ENCODE measurements at regions not wholly inside any gene's neighbourhood (a gene's known extent, or its start where the extent isn't known, plus 50 kb on each side); places are given as distances from the start of the nearest gene placed in this dataset.
"Not testable (repeated sequence)": the region's sequence is repeated elsewhere in the genome, so short reads cannot be mapped to it uniquely, and the experiment has no call there.

DNA sequence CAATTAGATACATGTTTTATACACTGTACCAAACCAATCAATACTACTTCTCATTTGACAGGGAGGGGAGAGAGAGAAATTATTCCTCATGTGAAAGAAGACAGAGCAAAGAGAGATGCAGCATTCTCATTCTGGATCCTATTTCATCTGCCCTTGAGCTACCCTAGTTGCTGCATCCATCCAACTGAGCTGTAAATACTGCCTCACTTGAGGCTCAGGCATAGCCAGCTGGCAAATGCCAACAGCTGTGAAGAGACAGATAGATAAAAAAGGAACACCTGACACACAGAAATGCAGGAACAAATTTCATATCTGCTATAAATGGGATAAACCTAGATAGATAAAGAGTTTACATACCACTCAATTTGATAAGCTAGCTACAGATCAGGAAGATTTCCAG lies 684.1 kb downstream of the CDY1 start:
- not testable (repeated sequence) for H4K12ac ChIP-seq (ENCODE audit: low read depth, low read length); H3K4ac ChIP-seq (ENCODE audit: low read depth, low read length); H3K18ac ChIP-seq (ENCODE audit: low read length); H2BK5ac ChIP-seq (ENCODE audit: low read depth, low read length, poor library complexity); H3K9me3 ChIP-seq (ENCODE audit: insufficient read depth, low read depth, low read length); H4K8ac ChIP-seq (ENCODE audit: low read depth, low read length); H3K4me1 ChIP-seq (ENCODE audit: control insufficient read depth in 1 of 2, insufficient read depth in 2 of 2, low read length in 2 of 2); H3K79me1 ChIP-seq (ENCODE audit: low read length); H3K14ac ChIP-seq (ENCODE audit: low read length); H3K4me2 ChIP-seq (ENCODE audit: low read length); H2BK12ac ChIP-seq (ENCODE audit: low read length); H3K79me2 ChIP-seq (ENCODE audit: control insufficient read depth, insufficient read depth, low read length, poor library complexity); H3K27ac ChIP-seq (ENCODE audit: low read depth, low read length); H2BK120ac ChIP-seq (ENCODE audit: insufficient read depth, low read length, poor library complexity); H3K27me3 ChIP-seq (ENCODE audit: insufficient read depth, low read length); H4K91ac ChIP-seq (ENCODE audit: low read depth, low read length); H2AK5ac ChIP-seq (ENCODE audit: low read length); H3K4me3 ChIP-seq (ENCODE audit: low read depth, low read length); H3K36me3 ChIP-seq (ENCODE audit: control insufficient read depth in 1 of 2, insufficient read depth in 2 of 2, low read length in 2 of 2); DNase-seq; H3K23ac ChIP-seq (ENCODE audit: low read length); H2AFZ ChIP-seq (ENCODE audit: insufficient read depth, low read length, poor library complexity); H3K9ac ChIP-seq (ENCODE audit: low read length)

GRCh38 chrY:26306630-26307385 lies 684.9 kb downstream of the CDY1 start:
- H3K36me3 ChIP-seq (ENCODE audit: control insufficient read depth in 1 of 2, insufficient read depth in 2 of 2, low read length in 2 of 2); H2BK120ac ChIP-seq (ENCODE audit: insufficient read depth, low read length, poor library complexity); H3K14ac ChIP-seq (ENCODE audit: low read length); H2AK5ac ChIP-seq (ENCODE audit: low read length); H3K27me3 ChIP-seq (ENCODE audit: insufficient read depth, low read length); H4K91ac ChIP-seq (ENCODE audit: low read depth, low read length); H2BK12ac ChIP-seq (ENCODE audit: low read length); H3K4ac ChIP-seq (ENCODE audit: low read depth, low read length); H3K4me3 ChIP-seq (ENCODE audit: low read depth, low read length); H3K79me2 ChIP-seq (ENCODE audit: control insufficient read depth, insufficient read depth, low read length, poor library complexity); H4K12ac ChIP-seq (ENCODE audit: low read depth, low read length); H2BK5ac ChIP-seq (ENCODE audit: low read depth, low read length, poor library complexity); H3K4me2 ChIP-seq (ENCODE audit: low read length); H4K8ac ChIP-seq (ENCODE audit: low read depth, low read length); H2AFZ ChIP-seq (ENCODE audit: insufficient read depth, low read length, poor library complexity); H3K79me1 ChIP-seq (ENCODE audit: low read length); H3K27ac ChIP-seq (ENCODE audit: low read depth, low read length); H3K18ac ChIP-seq (ENCODE audit: low read length); DNase-seq; H3K23ac ChIP-seq (ENCODE audit: low read length); H3K4me1 ChIP-seq (ENCODE audit: control insufficient read depth in 1 of 2, insufficient read depth in 2 of 2, low read length in 2 of 2); H3K9me3 ChIP-seq (ENCODE audit: insufficient read depth, low read depth, low read length); H3K9ac ChIP-seq (ENCODE audit: low read length): not testable (repeated sequence)
- WGBS (ENCODE audit: extremely low coverage, insufficient coverage, insufficient read length), result no CpG with 5 or more reads among the region's 1 CpG

DNA sequence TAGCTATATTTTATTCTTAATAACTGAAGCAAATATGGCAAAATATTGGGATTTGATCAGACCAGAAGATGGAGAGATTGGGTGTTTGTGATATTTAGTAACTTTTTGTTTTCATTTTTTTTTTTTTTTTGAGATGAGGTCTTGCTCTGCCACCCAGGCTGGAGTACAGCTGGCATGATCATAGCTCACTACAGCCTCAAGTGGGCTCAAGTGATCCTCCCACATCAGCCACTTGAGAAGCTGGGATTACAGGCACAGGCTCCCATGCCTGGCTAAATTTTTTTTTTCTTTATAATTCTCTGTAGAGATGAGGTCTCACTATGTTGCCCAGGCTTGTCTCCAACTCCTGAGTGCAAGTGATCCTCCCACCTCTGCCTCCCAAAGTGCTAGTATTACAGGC lies 686.4 kb downstream of the CDY1 start:
- not testable (repeated sequence) for H3K23ac ChIP-seq (ENCODE audit: low read length); H3K79me1 ChIP-seq (ENCODE audit: low read length); H3K4me1 ChIP-seq (ENCODE audit: control insufficient read depth in 1 of 2, insufficient read depth in 2 of 2, low read length in 2 of 2); H3K4me2 ChIP-seq (ENCODE audit: low read length); H3K14ac ChIP-seq (ENCODE audit: low read length); DNase-seq; H3K9ac ChIP-seq (ENCODE audit: low read length); H4K12ac ChIP-seq (ENCODE audit: low read depth, low read length); H3K9me3 ChIP-seq (ENCODE audit: insufficient read depth, low read depth, low read length); H4K8ac ChIP-seq (ENCODE audit: low read depth, low read length); H3K18ac ChIP-seq (ENCODE audit: low read length); H3K79me2 ChIP-seq (ENCODE audit: control insufficient read depth, insufficient read depth, low read length, poor library complexity); H4K91ac ChIP-seq (ENCODE audit: low read depth, low read length); H3K4ac ChIP-seq (ENCODE audit: low read depth, low read length); H2AFZ ChIP-seq (ENCODE audit: insufficient read depth, low read length, poor library complexity); H2BK120ac ChIP-seq (ENCODE audit: insufficient read depth, low read length, poor library complexity); H3K36me3 ChIP-seq (ENCODE audit: control insufficient read depth in 1 of 2, insufficient read depth in 2 of 2, low read length in 2 of 2); H2AK5ac ChIP-seq (ENCODE audit: low read length); H3K27ac ChIP-seq (ENCODE audit: low read depth, low read length); H3K27me3 ChIP-seq (ENCODE audit: insufficient read depth, low read length); H2BK12ac ChIP-seq (ENCODE audit: low read length); H3K4me3 ChIP-seq (ENCODE audit: low read depth, low read length); H2BK5ac ChIP-seq (ENCODE audit: low read depth, low read length, poor library complexity)

DNA sequence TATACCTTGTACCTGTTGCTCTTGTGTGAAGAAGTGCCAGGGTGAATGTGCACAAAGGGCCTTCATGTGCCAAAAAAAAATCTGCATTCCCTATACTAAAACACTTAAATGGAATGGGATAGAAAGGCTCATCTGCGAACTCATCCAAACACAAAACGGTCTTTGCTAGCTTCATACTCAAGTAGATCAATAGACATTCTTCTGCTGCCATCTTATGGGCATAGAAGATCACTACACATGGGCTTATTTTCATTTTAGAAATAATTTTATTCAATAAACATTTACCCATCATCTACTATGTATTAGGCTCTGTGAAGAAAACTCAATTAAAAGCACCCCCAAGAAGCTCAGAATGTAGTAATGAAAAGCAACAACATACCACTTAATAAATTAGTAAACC lies 693.1 kb downstream of the CDY1 start:
- not testable (repeated sequence) for H3K27me3 ChIP-seq (ENCODE audit: insufficient read depth, low read length); H2BK5ac ChIP-seq (ENCODE audit: low read depth, low read length, poor library complexity); H3K23ac ChIP-seq (ENCODE audit: low read length); H2AFZ ChIP-seq (ENCODE audit: insufficient read depth, low read length, poor library complexity); H3K36me3 ChIP-seq (ENCODE audit: control insufficient read depth in 1 of 2, insufficient read depth in 2 of 2, low read length in 2 of 2); H4K8ac ChIP-seq (ENCODE audit: low read depth, low read length); H4K12ac ChIP-seq (ENCODE audit: low read depth, low read length); H3K18ac ChIP-seq (ENCODE audit: low read length); H3K4ac ChIP-seq (ENCODE audit: low read depth, low read length); H3K9me3 ChIP-seq (ENCODE audit: insufficient read depth, low read depth, low read length); DNase-seq; H2BK12ac ChIP-seq (ENCODE audit: low read length); H3K4me3 ChIP-seq (ENCODE audit: low read depth, low read length); H3K9ac ChIP-seq (ENCODE audit: low read length); H2AK5ac ChIP-seq (ENCODE audit: low read length); H3K14ac ChIP-seq (ENCODE audit: low read length); H3K4me2 ChIP-seq (ENCODE audit: low read length); H4K91ac ChIP-seq (ENCODE audit: low read depth, low read length); H3K79me1 ChIP-seq (ENCODE audit: low read length); H3K4me1 ChIP-seq (ENCODE audit: control insufficient read depth in 1 of 2, insufficient read depth in 2 of 2, low read length in 2 of 2); H2BK120ac ChIP-seq (ENCODE audit: insufficient read depth, low read length, poor library complexity); H3K79me2 ChIP-seq (ENCODE audit: control insufficient read depth, insufficient read depth, low read length, poor library complexity); H3K27ac ChIP-seq (ENCODE audit: low read depth, low read length)
- no CpG with 5 or more reads among the region's 2 CpGs for WGBS (ENCODE audit: extremely low coverage, insufficient coverage, insufficient read length)

Measured in trophoblast cell (in vitro differentiated cells and primary cell).